ENCODE measurements at regions not wholly inside any gene's neighbourhood (a gene's known extent, or its start where the extent isn't known, plus 50 kb on each side); places are given as distances from the start of the nearest gene placed in this dataset.

DNA sequence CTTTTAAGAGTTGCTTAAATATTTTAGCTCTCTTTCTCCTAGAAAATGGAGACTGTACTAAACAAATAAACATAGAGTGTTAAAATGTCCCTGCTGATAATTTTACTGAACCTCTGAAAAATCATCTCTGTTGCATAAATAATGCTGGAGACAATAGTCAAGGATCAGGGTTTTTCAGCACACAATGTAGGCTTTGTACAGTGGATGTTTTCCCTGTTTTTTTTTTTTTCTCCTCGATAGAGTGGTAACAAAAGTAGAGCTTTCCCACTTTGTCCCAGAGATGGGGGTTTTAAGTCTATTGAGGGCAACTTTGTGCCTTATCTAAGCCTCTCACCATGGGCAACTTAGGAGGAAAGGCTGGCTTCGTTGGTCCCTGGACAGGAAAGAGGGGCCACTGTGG lies 222.6 kb upstream of the HDDC2 start:
- Histone ChIP-seq H3K9me3 (no peaks in the 10 kb centered on the region), H3K36me3 (no peaks in the 10 kb centered on the region), H3K27me3 (peaks cover 13% of the 10 kb centered on the region), H3K27ac (no peak overlapping the region), H3K4me1 (no peaks in the 10 kb centered on the region), H3K4me3 (no peak overlapping the region)
- no peak for TF ChIP-seq POLR2AphosphoS5 (IDR thresholded peaks at IDR 0.05)
- no peak for TF ChIP-seq POLR2A (IDR thresholded peaks at IDR 0.05)
- WGBS, 2 donors (ENCODE audit: low coverage in 1 of 2), result 33 to 40% methylated on average over 2 of the region's 2 CpGs
- ATAC-seq, result no peak

DNA sequence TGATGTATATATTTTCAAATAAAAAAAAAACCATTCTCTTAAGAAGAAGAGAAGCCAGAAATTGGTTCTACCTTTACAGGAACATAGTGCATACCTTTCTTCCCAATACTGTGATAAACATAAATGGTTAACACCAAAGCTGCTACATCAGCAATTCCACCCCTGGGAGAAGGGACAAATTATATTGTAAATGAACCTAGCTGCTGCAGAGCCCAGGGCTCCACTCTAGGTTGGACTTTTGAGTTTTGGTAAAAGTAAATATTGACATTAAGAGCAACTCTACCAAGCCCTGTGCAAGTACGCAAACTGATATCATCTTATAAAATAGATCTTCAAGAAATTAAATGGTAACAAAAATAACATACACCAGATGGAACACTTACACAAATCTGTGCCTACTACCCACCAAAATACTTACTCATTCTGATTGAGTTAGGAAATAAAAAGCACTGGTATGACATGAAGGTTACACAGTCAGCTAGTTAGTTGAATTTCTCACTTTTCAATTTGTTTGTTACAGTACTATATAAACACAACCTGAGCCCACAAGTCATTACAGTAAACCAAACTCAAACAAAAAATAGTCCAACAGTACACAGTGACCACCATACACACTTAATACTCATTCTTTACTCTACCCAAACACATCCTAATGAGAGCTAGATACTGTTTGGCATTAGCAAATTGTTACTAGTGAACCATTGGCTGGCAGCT lies 223.3 kb upstream of the HEY2 start:
- ATAC-seq, result no peak
- WGBS, 2 donors (ENCODE audit: low coverage in 1 of 2), result 50 to 94% methylated on average over 1 of the region's 1 CpG
- TF ChIP-seq POLR2A (IDR thresholded peaks at IDR 0.05), result no peak
- TF ChIP-seq EP300 (IDR thresholded peaks at IDR 0.05), result no peak
- TF ChIP-seq, protein P1, sequence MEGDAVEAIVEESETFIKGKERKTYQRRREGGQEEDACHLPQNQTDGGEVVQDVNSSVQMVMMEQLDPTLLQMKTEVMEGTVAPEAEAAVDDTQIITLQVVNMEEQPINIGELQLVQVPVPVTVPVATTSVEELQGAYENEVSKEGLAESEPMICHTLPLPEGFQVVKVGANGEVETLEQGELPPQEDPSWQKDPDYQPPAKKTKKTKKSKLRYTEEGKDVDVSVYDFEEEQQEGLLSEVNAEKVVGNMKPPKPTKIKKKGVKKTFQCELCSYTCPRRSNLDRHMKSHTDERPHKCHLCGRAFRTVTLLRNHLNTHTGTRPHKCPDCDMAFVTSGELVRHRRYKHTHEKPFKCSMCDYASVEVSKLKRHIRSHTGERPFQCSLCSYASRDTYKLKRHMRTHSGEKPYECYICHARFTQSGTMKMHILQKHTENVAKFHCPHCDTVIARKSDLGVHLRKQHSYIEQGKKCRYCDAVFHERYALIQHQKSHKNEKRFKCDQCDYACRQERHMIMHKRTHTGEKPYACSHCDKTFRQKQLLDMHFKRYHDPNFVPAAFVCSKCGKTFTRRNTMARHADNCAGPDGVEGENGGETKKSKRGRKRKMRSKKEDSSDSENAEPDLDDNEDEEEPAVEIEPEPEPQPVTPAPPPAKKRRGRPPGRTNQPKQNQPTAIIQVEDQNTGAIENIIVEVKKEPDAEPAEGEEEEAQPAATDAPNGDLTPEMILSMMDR (IDR thresholded peaks at IDR 0.05), result no peak
- no peak for TF ChIP-seq POLR2AphosphoS5 (IDR thresholded peaks at IDR 0.05)
- no peaks in the 10 kb centered on the region for H3K9me3 ChIP-seq
- H3K4me3 ChIP-seq, result no peak overlapping the region
- H3K27ac ChIP-seq, result no peak overlapping the region
- H3K27me3 ChIP-seq, result peaks cover 13% of the 10 kb centered on the region
- no peaks in the 10 kb centered on the region for H3K4me1 ChIP-seq
- no peaks in the 10 kb centered on the region for H3K36me3 ChIP-seq

DNA sequence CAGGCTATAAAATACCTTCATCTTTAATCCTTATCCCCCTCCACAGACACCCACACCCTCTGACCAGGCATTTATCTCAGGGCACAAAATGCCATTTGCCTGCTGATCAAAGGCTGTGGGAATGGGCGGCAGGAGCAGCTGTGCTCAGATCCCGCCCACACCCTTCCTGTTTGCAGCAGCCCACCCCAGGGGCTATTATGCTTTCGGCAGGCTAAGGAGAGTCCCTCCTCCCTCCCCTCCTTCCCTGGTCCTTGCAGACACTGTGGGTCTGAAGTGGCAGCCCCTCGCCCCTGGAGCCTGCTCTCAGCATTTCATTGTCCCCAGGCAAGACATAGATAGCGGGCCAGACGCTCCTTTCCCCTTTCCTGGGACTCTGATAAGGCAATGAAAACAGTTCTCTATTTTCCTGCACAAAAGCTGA lies 220.8 kb upstream of the HEY2 start:
- no peak overlapping the region for H3K27ac ChIP-seq
- H3K9me3 ChIP-seq, result no peaks in the 10 kb centered on the region
- H3K4me1 ChIP-seq, result no peaks in the 10 kb centered on the region
- peaks cover 15% of the 10 kb centered on the region for H3K27me3 ChIP-seq
- H3K4me3 ChIP-seq, result no peak overlapping the region
- 44 to 60% methylated on average over 2 to 4 of the region's 6 CpGs for WGBS, 2 donors (ENCODE audit: low coverage in 1 of 2)
- TF ChIP-seq POLR2AphosphoS5 (IDR thresholded peaks at IDR 0.05) (no peak), EP300 (IDR thresholded peaks at IDR 0.05) (no peak), POLR2A (IDR thresholded peaks at IDR 0.05) (no peak)
- TF ChIP-seq, protein P1 (IDR thresholded peaks at IDR 0.05), result no peak
- no peaks in the 10 kb centered on the region for H3K36me3 ChIP-seq
- no peak for ATAC-seq

DNA sequence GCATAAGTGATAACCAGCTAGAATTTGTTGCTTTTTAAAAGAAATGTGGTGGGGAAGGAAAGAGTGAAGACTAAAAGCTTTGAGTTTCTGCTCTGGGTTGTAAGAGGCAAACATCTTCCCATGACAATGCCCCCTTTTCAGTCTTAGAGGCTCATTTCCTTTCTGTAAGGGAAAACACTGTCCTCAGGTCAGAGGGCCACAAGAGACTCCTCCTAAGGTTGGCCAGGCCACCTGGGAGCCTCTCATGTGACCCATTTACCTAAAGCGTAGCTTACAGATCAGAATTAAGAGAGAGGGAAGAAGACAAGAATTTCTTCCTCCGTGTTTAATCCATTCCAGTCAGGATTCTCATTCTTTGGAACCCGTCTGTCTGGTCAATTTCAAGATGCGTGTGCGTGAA lies 220.4 kb upstream of the HEY2 start:
- 58 to 62% methylated on average over 2 to 5 of the region's 5 CpGs for WGBS, 2 donors (ENCODE audit: low coverage in 1 of 2)
- Histone ChIP-seq H3K27me3 (peaks cover 20% of the 10 kb centered on the region), H3K27ac (no peak overlapping the region), H3K4me3 (no peak overlapping the region), H3K9me3 (no peaks in the 10 kb centered on the region), H3K36me3 (no peaks in the 10 kb centered on the region), H3K4me1 (no peaks in the 10 kb centered on the region)
- TF ChIP-seq POLR2A (IDR thresholded peaks at IDR 0.05) (no peak), POLR2AphosphoS5 (IDR thresholded peaks at IDR 0.05) (no peak), EP300 (IDR thresholded peaks at IDR 0.05) (no peak)
- TF ChIP-seq, protein P1 (IDR thresholded peaks at IDR 0.05), result no peak
- ATAC-seq, result no peak

DNA sequence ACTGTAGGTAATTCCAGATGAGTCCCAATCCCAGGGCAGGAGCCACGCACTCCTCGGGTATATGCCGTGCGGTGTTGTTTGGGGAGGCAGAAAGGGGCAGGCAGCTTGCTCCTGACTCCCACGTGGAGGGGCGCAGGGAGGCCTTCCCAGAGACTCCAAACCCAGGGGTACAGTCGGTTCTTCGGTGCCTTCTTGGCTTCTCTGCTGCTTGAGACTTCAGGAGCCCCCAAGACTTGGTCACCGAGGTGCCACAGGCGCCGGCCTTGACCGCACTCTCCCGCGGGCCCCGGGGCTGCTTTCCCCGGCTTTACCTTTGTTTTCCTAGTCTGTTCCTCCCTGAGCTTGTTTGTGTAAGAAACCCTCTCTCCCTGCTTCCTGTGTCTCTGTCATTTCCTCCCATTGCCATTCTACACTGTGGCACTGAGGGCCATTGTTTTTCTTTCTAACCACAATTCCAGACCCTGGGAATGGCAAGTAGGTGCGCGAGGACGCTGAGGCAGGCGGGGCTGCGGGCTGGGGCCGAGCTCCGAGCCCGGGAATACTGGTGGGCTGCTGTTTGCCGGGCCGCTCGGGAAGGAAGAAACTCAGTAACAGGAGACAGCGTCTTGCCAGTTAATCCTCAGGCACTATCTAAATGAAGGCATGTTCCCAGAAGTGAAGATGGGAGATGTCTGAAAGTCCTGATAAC lies 215.6 kb upstream of the HEY2 start:
- Histone ChIP-seq H3K27ac (no peak overlapping the region), H3K4me1 (peaks cover 0 to 8% (median 0%) of the 10 kb centered on the region in 3 donors), H3K9me3 (no peaks in the 10 kb centered on the region), H3K4me3 (no peak overlapping the region), H3K27me3 (peaks cover 29% of the 10 kb centered on the region), H3K36me3 (no peaks in the 10 kb centered on the region)
- TF ChIP-seq POLR2AphosphoS5 (IDR thresholded peaks at IDR 0.05) (no peak), POLR2A (IDR thresholded peaks at IDR 0.05) (no peak), EP300 (IDR thresholded peaks at IDR 0.05) (no peak)
- TF ChIP-seq, protein P1 (IDR thresholded peaks at IDR 0.05), result no peak
- no peak for ATAC-seq
- 36 to 42% methylated on average over 15 to 16 of the region's 28 CpGs for WGBS, 2 donors (ENCODE audit: low coverage in 1 of 2)
